ENCODE measurements at regions not wholly inside any gene's neighbourhood (a gene's known extent, or its start where the extent isn't known, plus 50 kb on each side); places are given as distances from the start of the nearest gene placed in this dataset.

DNA sequence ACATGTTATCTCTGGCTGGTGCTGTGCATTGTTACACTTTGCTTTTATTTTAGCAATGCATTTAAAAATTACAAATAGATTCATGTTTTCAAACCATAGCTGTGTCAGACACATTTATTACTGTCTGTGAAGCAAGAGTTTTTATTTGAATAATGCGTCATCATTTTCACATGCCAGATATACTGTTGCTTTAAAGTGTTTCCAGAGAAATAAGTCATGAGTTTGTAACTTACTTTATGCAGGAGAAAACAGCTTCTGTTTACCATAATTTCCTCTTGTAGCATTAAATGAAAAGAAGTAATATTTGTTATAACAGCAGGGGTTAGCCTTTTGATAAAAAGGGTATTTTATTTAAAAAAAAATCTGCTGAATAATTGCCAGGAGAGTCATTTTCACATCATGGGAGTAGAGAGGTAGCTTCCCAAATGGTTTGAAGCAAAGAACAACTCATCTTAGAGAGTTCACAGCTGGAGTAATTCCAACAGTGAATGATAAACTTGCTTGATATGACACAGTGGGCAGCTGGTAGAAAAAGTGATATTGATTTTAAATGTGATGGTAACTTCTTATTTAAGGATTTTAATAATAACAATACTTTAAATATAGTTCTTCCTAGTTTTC is 1274.5 kb upstream of the CRIM1 start:
- DNase-seq = no peak

GRCh38 chr2:35080231-35080910 is 1275.2 kb upstream of the CRIM1 start:
- no peak for DNase-seq

DNA sequence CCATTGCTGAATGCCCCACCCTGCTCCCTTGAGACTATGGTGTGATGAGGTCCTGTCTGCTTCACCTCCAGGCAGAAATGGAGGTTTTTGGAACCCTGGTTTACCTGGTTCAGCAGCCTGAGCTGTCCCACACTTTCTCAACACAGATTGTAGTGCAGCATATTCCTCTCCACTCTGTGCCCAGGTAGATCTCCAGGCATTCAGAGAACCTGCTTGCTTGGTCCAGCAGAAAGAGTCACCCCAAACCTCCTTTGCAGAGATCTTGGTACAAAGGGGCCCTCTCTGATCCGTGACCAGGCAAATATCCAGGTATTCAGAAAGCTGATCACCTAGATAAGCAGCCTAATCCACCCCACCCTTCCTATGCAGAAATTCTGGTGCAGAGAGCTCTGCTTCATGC is 1288.2 kb upstream of the CRIM1 start:
- no peak for DNase-seq

GRCh38 chr2:35063836-35064235 is 1291.7 kb upstream of the CRIM1 start:
- DNase-seq = no peak

DNA sequence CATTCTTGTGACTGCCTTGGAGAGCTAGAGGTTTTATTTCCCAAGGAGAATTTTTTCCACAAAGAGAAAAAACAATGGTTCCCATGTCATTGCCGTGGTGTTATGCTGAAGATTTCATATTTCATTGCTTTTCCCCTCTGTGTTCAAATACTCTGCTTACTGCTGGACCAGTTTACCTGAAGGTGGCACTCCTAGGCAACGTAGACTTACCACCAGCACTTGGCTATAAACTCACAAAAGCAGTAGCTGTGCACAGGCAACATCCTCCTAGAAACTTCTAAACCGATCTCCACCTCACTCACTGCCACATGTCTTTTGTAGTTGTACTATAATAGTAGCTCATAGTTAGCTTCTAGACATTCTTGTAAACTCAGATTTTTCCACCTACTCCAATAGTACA is 1319.7 kb upstream of the CRIM1 start:
- DNase-seq = no peak

DNA sequence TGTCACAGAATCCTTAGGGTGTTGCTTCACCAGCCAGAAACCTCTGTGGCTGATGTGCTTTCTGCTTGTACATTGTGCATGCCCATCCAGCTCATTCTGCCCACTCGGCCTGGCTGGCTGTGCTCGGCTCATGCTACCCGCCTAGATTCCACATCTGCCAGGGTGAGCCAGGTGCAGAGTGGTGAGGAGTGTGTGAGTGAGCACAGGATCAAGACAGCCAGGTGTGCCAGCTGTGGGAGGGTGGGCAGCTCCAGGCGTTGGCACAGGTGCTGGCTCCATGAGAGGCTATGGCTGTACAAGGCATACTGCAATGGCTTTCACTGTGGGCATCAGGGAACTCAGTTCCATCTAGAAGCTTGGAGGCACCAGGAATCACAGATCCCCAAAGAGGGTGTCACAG is 1321.8 kb upstream of the CRIM1 start:
- no peak for DNase-seq

GRCh38 chr2:35023545-35023944 is 1332.0 kb upstream of the CRIM1 start:
- DNase-seq = no peak

GRCh38 chr2:35000453-35000852 is 1355.1 kb upstream of the CRIM1 start:
- DNase-seq = no peak

DNA sequence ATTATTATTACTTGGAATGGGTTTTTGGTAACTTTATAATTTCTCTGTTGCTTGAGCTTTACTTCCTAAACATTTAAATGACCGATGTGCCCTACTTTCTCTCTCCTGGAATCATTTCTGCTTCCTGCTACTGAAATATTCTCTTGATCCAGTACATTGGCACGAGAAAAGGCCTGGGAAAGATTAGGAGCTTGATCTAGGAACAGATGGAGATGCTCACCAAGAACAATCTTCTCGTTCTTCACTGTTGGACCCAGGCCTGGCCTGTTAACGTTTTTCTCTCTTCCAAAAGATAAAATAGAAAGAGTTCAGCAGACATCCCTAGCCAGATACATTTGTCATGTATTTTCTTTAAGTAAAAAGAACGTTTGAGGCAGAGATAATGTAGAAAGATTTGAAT is 1356.8 kb upstream of the CRIM1 start:
- no peak for DNase-seq

GRCh38 chr2:34997779-34998178 is 1357.8 kb upstream of the CRIM1 start:
- DNase-seq = no peak

GRCh38 chr2:34995196-34995595 is 1360.4 kb upstream of the CRIM1 start:
- no peak for DNase-seq

- no peak for DNase-seq
Measured at GRCh38 chr2:34991508-34992274, 1363.9 kb upstream of the CRIM1 start.

- DNase-seq = no peak
Measured at GRCh38 chr2:34985474-34985873, 1370.1 kb upstream of the CRIM1 start.

DNA sequence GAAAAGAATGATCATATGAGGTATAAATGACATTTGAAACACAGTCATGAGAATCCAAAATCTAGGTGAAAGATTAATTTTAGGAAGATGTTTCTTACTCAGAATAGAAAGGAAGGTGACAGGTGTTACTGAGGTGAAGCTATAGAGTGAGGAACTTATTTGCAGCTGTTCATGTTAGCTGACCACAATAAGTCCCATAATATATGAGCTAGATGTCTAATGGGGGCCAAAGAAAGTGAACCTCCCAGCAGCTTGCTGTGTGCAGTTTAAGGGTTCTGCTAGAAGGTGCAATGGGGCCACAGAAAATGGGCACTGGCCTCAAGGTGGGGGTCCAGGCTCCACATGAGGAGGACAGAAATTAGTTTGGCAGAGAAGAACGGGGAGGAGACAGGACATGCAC is 1374.9 kb upstream of the CRIM1 start:
- no peak for DNase-seq

DNA sequence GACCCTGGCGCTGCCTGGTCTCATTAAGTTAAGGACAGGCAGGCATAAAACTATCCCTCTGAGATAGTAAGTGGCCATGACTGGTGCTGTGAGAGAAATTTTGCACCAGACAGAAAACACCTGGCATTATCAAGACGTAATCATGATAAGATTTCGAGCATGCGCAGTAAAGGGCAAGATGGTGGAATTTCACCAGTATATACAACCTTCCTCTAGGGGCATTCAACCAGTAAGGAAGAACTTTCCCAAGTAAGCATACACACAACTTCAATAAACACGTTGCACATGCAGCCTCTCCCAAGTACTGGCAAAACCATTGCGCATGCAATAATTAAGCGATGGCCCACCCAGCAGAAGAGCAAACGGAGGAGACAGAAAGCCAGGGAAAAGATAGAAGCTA is 1376.4 kb upstream of the CRIM1 start:
- DNase-seq = no peak

- no peak for DNase-seq
Measured at GRCh38 chr2:34961822-34962221, 1362.7 kb upstream of the FAM98A start.

- DNase-seq = no peak
Measured at GRCh38 chr2:34954758-34955157, 1355.7 kb upstream of the FAM98A start.

DNA sequence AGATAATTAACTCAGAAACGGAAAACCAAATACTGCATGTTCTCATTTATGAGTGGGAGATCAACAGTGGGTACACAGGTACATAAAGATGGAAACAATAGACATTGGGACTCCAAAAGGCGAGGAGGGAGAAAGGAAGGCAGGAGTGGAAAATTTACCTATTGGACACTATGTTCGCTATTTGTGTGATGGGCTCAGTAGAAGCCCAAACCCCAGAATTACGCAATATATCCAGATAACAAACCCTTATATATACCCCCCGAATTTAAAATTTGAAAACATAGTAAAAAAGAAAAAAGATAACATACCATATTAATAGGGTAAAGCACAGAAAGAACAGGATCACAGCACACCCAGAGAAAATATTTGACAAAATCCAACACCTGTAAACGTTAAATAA is 1351.7 kb upstream of the FAM98A start:
- no peak for DNase-seq

- no peak for DNase-seq
Measured at GRCh38 chr2:34949316-34949715, 1350.2 kb upstream of the FAM98A start.

GRCh38 chr2:34936089-34936488 is 1337.0 kb upstream of the FAM98A start:
- DNase-seq = no peak

DNA sequence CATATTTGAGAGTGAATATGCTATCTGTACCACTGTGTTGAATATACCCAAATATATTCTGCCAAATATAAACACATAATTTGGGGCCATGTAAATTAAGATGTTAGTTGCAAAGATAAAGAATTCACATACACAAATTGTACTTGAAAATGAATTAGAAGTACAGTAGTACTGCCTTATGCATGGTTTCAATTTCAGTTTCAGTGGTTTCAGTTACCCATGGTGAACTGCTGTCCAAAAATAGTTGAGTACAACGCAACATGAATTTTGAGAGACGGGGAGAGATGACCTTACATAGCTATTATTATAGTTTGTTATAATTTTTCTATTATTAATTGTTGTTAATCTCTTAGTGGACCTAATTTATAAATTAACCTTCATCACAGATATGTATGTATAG is 1313.0 kb upstream of the FAM98A start:
- no peak for DNase-seq

- DNase-seq = no peak
Measured at GRCh38 chr2:34909992-34910705, 1311.0 kb upstream of the FAM98A start.

GRCh38 chr2:34907812-34908211 is 1308.7 kb upstream of the FAM98A start:
- DNase-seq = no peak

GRCh38 chr2:34901739-34902138 is 1302.6 kb upstream of the FAM98A start:
- no peak for DNase-seq

Data from NCI-H345 (cell line).